ENCODE measurements at regions not wholly inside any gene's neighbourhood (a gene's known extent, or its start where the extent isn't known, plus 50 kb on each side); places are given as distances from the start of the nearest gene placed in this dataset.
"Not testable (repeated sequence)": the region's sequence is repeated elsewhere in the genome, so short reads cannot be mapped to it uniquely, and the experiment has no call there.

- DNase-seq (ENCODE audit: low read depth, low spot score): no peak
- Mint-ChIP-seq H3K27me3 (ENCODE audit: low read depth) (peaks cover 13% of the 10 kb centered on the region), H3K27ac (ENCODE audit: unreplicated experiment) (peak overlapping the region; percentile 14), H3K9me3 (no peaks in the 10 kb centered on the region), H3K36me3 (ENCODE audit: low read depth) (no peaks in the 10 kb centered on the region), H3K4me1 (no peaks in the 10 kb centered on the region), H3K4me3 (no peak overlapping the region)
- TF ChIP-seq CTCF (conservative IDR thresholded peaks at IDR 0.05): no peak
Observed at GRCh38 chr1:229907884-229908638, 159.0 kb upstream of the GALNT2 start.

- peaks cover 13% of the 10 kb centered on the region for H3K27me3 Mint-ChIP-seq (ENCODE audit: low read depth)
- H3K9me3 Mint-ChIP-seq: no peaks in the 10 kb centered on the region
- no peak overlapping the region for H3K4me3 Mint-ChIP-seq
- DNase-seq (ENCODE audit: low read depth, low spot score): no peak
- no peaks in the 10 kb centered on the region for H3K4me1 Mint-ChIP-seq
- no peaks in the 10 kb centered on the region for H3K36me3 Mint-ChIP-seq (ENCODE audit: low read depth)
- H3K27ac Mint-ChIP-seq (ENCODE audit: unreplicated experiment): no peak overlapping the region
- TF ChIP-seq CTCF (conservative IDR thresholded peaks at IDR 0.05): no peak
Observed at GRCh38 chr1:229908689-229909088, 158.3 kb upstream of the GALNT2 start.

GRCh38 chr1:229913489-229913888 lies 153.5 kb upstream of the GALNT2 start:
- no peak for TF ChIP-seq CTCF (conservative IDR thresholded peaks at IDR 0.05)
- H3K36me3 Mint-ChIP-seq (ENCODE audit: low read depth): no peaks in the 10 kb centered on the region
- H3K4me1 Mint-ChIP-seq: no peaks in the 10 kb centered on the region
- H3K27me3 Mint-ChIP-seq (ENCODE audit: low read depth): peaks cover 2% of the 10 kb centered on the region
- H3K4me3 Mint-ChIP-seq: no peak overlapping the region
- H3K9me3 Mint-ChIP-seq: no peaks in the 10 kb centered on the region
- no peak overlapping the region for H3K27ac Mint-ChIP-seq (ENCODE audit: unreplicated experiment)
- DNase-seq (ENCODE audit: low read depth, low spot score): no peak

- H3K36me3 Mint-ChIP-seq (ENCODE audit: low read depth); H3K27ac Mint-ChIP-seq (ENCODE audit: unreplicated experiment); H3K9me3 Mint-ChIP-seq; H3K27me3 Mint-ChIP-seq (ENCODE audit: low read depth); DNase-seq (ENCODE audit: low read depth, low spot score); H3K4me3 Mint-ChIP-seq: not testable (repeated sequence)
- peaks cover 11% of the 10 kb centered on the region for H3K4me1 Mint-ChIP-seq
Observed at GRCh38 chr1:229919488-229919887, 147.6 kb upstream of the GALNT2 start.

GRCh38 chr1:229920683-229921082 lies 146.4 kb upstream of the GALNT2 start:
- H3K9me3 Mint-ChIP-seq: no peaks in the 10 kb centered on the region
- no peak for TF ChIP-seq CTCF (conservative IDR thresholded peaks at IDR 0.05)
- H3K36me3 Mint-ChIP-seq (ENCODE audit: low read depth): no peaks in the 10 kb centered on the region
- peaks cover 11% of the 10 kb centered on the region for H3K4me1 Mint-ChIP-seq
- H3K4me3 Mint-ChIP-seq: no peak overlapping the region
- H3K27me3 Mint-ChIP-seq (ENCODE audit: low read depth): no peaks in the 10 kb centered on the region
- DNase-seq (ENCODE audit: low read depth, low spot score): no peak
- no peak overlapping the region for H3K27ac Mint-ChIP-seq (ENCODE audit: unreplicated experiment)

- peaks cover 4% of the 10 kb centered on the region for H3K27me3 Mint-ChIP-seq (ENCODE audit: low read depth)
Observed at GRCh38 chr1:229922249-229922648, 144.8 kb upstream of the GALNT2 start.

More at GRCh38 chr1:229922249-229922648, 144.8 kb upstream of the GALNT2 start:
- H3K36me3 Mint-ChIP-seq (ENCODE audit: low read depth): no peaks in the 10 kb centered on the region
- no peaks in the 10 kb centered on the region for H3K9me3 Mint-ChIP-seq
- no peak for DNase-seq (ENCODE audit: low read depth, low spot score)
- H3K4me1 Mint-ChIP-seq: peaks cover 11% of the 10 kb centered on the region
- TF ChIP-seq CTCF (conservative IDR thresholded peaks at IDR 0.05): no peak
- H3K4me3 Mint-ChIP-seq: no peak overlapping the region
- H3K27ac Mint-ChIP-seq (ENCODE audit: unreplicated experiment): no peak overlapping the region

Measured in neural crest cell (in vitro differentiated cells).